ENCODE measurements at regions not wholly inside any gene's neighbourhood (a gene's known extent, or its start where the extent isn't known, plus 50 kb on each side); places are given as distances from the start of the nearest gene placed in this dataset.
A peak's percentile ranks its signal among the peaks of the same experiment; 100 is the strongest.

DNA sequence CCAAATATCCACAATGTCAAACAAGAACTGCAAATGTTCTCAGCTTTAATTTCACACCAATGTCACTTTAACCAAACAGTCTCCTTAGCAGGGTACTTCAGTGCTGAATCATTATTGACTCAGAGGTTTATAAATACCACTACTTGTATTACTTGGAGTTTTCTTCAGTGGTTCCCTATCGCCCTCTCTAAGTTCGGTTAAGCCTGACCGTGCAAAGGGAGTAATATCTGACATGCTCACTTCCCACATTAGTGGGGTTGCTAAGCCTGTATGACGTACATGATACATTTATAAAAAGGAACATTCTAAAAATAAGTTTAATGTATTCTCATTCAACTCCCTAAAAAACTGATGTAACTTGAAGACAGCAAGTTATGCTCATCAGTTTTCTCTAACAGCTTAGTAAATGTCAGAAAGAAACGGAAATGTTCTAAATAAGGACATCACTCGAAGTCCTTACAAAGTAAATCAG, 93.1 kb upstream of the ZC3H12C start:
- no peaks in the 10 kb centered on the region for H3K9me2 ChIP-seq (ENCODE audit: insufficient read depth)
- no peak overlapping the region for H3K4me3 ChIP-seq
- no peaks in the 10 kb centered on the region for H3F3A ChIP-seq (ENCODE audit: insufficient read depth, low read depth)
- no TSS peak for BruUV-seq (replicated peaks)
- no peak for TF ChIP-seq EZH2 (IDR thresholded peaks at IDR 0.05; ENCODE audit: low read depth)
- TF ChIP-seq, protein P1, sequence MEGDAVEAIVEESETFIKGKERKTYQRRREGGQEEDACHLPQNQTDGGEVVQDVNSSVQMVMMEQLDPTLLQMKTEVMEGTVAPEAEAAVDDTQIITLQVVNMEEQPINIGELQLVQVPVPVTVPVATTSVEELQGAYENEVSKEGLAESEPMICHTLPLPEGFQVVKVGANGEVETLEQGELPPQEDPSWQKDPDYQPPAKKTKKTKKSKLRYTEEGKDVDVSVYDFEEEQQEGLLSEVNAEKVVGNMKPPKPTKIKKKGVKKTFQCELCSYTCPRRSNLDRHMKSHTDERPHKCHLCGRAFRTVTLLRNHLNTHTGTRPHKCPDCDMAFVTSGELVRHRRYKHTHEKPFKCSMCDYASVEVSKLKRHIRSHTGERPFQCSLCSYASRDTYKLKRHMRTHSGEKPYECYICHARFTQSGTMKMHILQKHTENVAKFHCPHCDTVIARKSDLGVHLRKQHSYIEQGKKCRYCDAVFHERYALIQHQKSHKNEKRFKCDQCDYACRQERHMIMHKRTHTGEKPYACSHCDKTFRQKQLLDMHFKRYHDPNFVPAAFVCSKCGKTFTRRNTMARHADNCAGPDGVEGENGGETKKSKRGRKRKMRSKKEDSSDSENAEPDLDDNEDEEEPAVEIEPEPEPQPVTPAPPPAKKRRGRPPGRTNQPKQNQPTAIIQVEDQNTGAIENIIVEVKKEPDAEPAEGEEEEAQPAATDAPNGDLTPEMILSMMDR (conservative IDR thresholded peaks at IDR 0.05) = no peak
- H3K4me1 ChIP-seq (replicated peaks; ENCODE audit: insufficient read depth) = peaks cover 14% of the 10 kb centered on the region
- peak overlapping the region; percentile 39 for H3K4me2 ChIP-seq
- no peak overlapping the region for H2AFZ ChIP-seq
- no peaks in the 10 kb centered on the region for H3K36me3 ChIP-seq (ENCODE audit: low read depth)
- intact Hi-C loops (cut with micrococcal nuclease; ENCODE audit: unreplicated experiment) = no loop called here
- POLR2A ChIA-PET (ENCODE audit: unreplicated experiment) = no interaction called here
- H4K20me1 ChIP-seq (ENCODE audit: insufficient read depth) = no peaks in the 10 kb centered on the region
- CTCF ChIA-PET = no interaction called here
- H3K27ac ChIP-seq = peak overlapping the region; percentile 21
- no peaks in the 10 kb centered on the region for H3K9me3 ChIP-seq (ENCODE audit: insufficient read depth, low read depth)
- no peaks in the 10 kb centered on the region for H3K27me3 ChIP-seq (ENCODE audit: insufficient read depth, low read depth)
- peak in 1 of 2 experiments; percentile 71 for DNase-seq
- no peaks in the 10 kb centered on the region for H3K79me2 ChIP-seq (ENCODE audit: low read depth)

GRCh38 chr11:110000850-110001249, 92.3 kb upstream of the ZC3H12C start:
- DNase-seq = no peak
- H3F3A ChIP-seq (ENCODE audit: insufficient read depth, low read depth) = no peaks in the 10 kb centered on the region
- no peaks in the 10 kb centered on the region for H4K20me1 ChIP-seq (ENCODE audit: insufficient read depth)
- H3K27me3 ChIP-seq (ENCODE audit: insufficient read depth, low read depth) = no peaks in the 10 kb centered on the region
- no peak overlapping the region for H3K27ac ChIP-seq
- H3K9me3 ChIP-seq (ENCODE audit: insufficient read depth, low read depth) = no peaks in the 10 kb centered on the region
- H3K79me2 ChIP-seq (ENCODE audit: low read depth) = no peaks in the 10 kb centered on the region
- H3K36me3 ChIP-seq (ENCODE audit: low read depth) = no peaks in the 10 kb centered on the region
- intact Hi-C loops (cut with micrococcal nuclease; ENCODE audit: unreplicated experiment) = no loop called here
- H3K4me2 ChIP-seq = no peak overlapping the region
- no peak overlapping the region for H2AFZ ChIP-seq
- H3K4me1 ChIP-seq (replicated peaks; ENCODE audit: insufficient read depth) = peaks cover 14% of the 10 kb centered on the region
- H3K4me3 ChIP-seq = no peak overlapping the region
- H3K9me2 ChIP-seq (ENCODE audit: insufficient read depth) = no peaks in the 10 kb centered on the region
- POLR2A ChIA-PET (ENCODE audit: unreplicated experiment) = no interaction called here
- CTCF ChIA-PET = no interaction called here
- BruUV-seq (replicated peaks) = no TSS peak
- no peak for TF ChIP-seq EZH2 (IDR thresholded peaks at IDR 0.05; ENCODE audit: low read depth)
- TF ChIP-seq, protein P1 (conservative IDR thresholded peaks at IDR 0.05) = no peak

DNA sequence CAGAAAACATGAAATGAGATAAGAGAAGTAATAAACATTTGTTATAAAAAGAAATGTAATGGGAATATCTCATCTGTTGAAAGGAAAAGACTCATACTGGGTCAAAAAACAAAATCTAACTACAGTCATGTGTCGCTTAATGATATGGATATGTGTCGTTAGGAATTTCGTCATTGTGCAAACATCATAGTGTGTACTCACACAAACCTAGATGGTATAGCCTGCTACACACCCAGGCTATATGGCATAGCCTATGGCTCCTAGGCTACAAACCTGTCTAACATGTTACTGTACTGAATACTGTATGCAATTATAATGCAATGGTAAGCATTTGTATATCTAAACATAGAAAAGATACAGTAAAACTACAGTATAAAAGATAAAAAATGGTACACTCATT, 89.8 kb upstream of the ZC3H12C start:
- Histone ChIP-seq H3K9me2 (ENCODE audit: insufficient read depth) (no peaks in the 10 kb centered on the region), H3K36me3 (ENCODE audit: low read depth) (no peaks in the 10 kb centered on the region), H4K20me1 (ENCODE audit: insufficient read depth) (no peaks in the 10 kb centered on the region), H2AFZ (no peak overlapping the region), H3K79me2 (ENCODE audit: low read depth) (no peaks in the 10 kb centered on the region), H3K4me2 (no peak overlapping the region), H3F3A (ENCODE audit: insufficient read depth, low read depth) (no peaks in the 10 kb centered on the region), H3K27ac (no peak overlapping the region), H3K9me3 (ENCODE audit: insufficient read depth, low read depth) (no peaks in the 10 kb centered on the region), H3K4me1 (replicated peaks; ENCODE audit: insufficient read depth) (peaks cover 14% of the 10 kb centered on the region), H3K27me3 (ENCODE audit: insufficient read depth, low read depth) (no peaks in the 10 kb centered on the region), H3K4me3 (no peak overlapping the region)
- intact Hi-C loops (cut with micrococcal nuclease; ENCODE audit: unreplicated experiment) = no loop called here
- ChIA-PET POLR2A (ENCODE audit: unreplicated experiment) (no interaction called here), CTCF (no interaction called here)
- BruUV-seq (replicated peaks) = no TSS peak
- TF ChIP-seq, protein P1 (conservative IDR thresholded peaks at IDR 0.05) = no peak
- TF ChIP-seq EZH2 (IDR thresholded peaks at IDR 0.05; ENCODE audit: low read depth) = no peak
- no peak for DNase-seq

Measured in PC-9 (cell line).